Coronary artery (tissue), 2 donors: ENCODE measurements at regions not wholly inside any gene's neighbourhood (a gene's known extent, or its start where the extent isn't known, plus 50 kb on each side); places are given as distances from the start of the nearest gene placed in this dataset.

Source experiments
- DNase-seq: peaks from one replicate; pipeline ENCODE4 v3.0.0-alpha.2; 2017; ENCODE audit warnings: low spot score
- H3K27ac ChIP-seq, 2 donors: fragments of 200-600 bp; sonication (generic); one replicate each; pipeline ENCODE4 v1.5.1; 2016 to 2019
- H3K4me3 ChIP-seq: fragments of 200-600 bp; sonication (generic); 2 replicates; pipeline ENCODE4 v1.5.1; 2016; ENCODE audit warnings: mild to moderate bottlenecking, moderate library complexity
- CTCF ChIP-seq: fragments of 200-600 bp; sonication (generic); IDR thresholded peaks from one replicate; pipeline ENCODE4 v1.5.1; 2019; ENCODE audit warnings: antibody characterized with exemption

GRCh38 chr5:1681955-1682354 lies 117.7 kb downstream of the MRPL36 start:
- DNase-seq = no peak
- H3K27ac ChIP-seq = no peak overlapping the region
- no peak for TF ChIP-seq CTCF
- H3K4me3 ChIP-seq = no peak overlapping the region

GRCh38 chr5:1673042-1673677 lies 126.5 kb downstream of the MRPL36 start:
- Histone ChIP-seq H3K4me3 (no peak overlapping the region), H3K27ac (no peak overlapping the region)
- peak; percentile 61 for DNase-seq
- TF ChIP-seq CTCF = no peak

GRCh38 chr5:1672396-1672795 lies 127.2 kb downstream of the MRPL36 start:
- peak; percentile 43 for DNase-seq
- TF ChIP-seq CTCF = no peak
- H3K27ac ChIP-seq = no peak overlapping the region
- no peak overlapping the region for H3K4me3 ChIP-seq

- Histone ChIP-seq H3K27ac (no peak overlapping the region), H3K4me3 (no peak overlapping the region)
- TF ChIP-seq CTCF = no peak
- no peak for DNase-seq
Observed at GRCh38 chr5:1671351-1671750, 128.3 kb downstream of the MRPL36 start.

- no peak for TF ChIP-seq CTCF
- no peak overlapping the region for H3K27ac ChIP-seq
- no peak for DNase-seq
- H3K4me3 ChIP-seq = no peak overlapping the region
Observed at GRCh38 chr5:1670351-1670750, 129.3 kb downstream of the MRPL36 start.

GRCh38 chr5:1669276-1670155 lies 130.1 kb downstream of the MRPL36 start:
- TF ChIP-seq CTCF = no peak
- no peak overlapping the region for H3K27ac ChIP-seq
- peak; percentile 65 for DNase-seq
- no peak overlapping the region for H3K4me3 ChIP-seq
